Peyer's patch (tissue), 4 donors: ENCODE measurements at regions not wholly inside any gene's neighbourhood (a gene's known extent, or its start where the extent isn't known, plus 50 kb on each side); places are given as distances from the start of the nearest gene placed in this dataset.

ENCODE experiments used
- DNase-seq, 3 donors: peaks; one replicate each; pipeline ENCODE4 v3.0.0-alpha.2; 2017 to 2019
- H3K27ac ChIP-seq, 4 donors: fragments of 200-600 bp; sonication (generic); one replicate each; pipeline ENCODE4 v1.5.1; 2016 to 2019
- H3K27me3 ChIP-seq, 2 donors: fragments of 200-600 bp; sonication (generic); one replicate each; pipeline ENCODE4 v1.5.1; 2019
- H3K36me3 ChIP-seq, 3 donors: fragments of 200-600 bp; sonication (generic); one replicate each; pipeline ENCODE4 v1.5.1; 2016 to 2019
- H3K4me1 ChIP-seq, 4 donors: fragments of 200-600 bp; sonication (generic); one replicate each; pipeline ENCODE4 v1.5.1; 2016 to 2019
- H3K4me3 ChIP-seq, 4 donors: fragments of 200-600 bp; sonication (generic); 1 replicate in 3 of 4; 2 replicates in 1 of 4; pipeline ENCODE4 v1.5.1; 2016 to 2019; ENCODE audit warnings: mild to moderate bottlenecking in 1 of 4
- H3K9me3 ChIP-seq, 4 donors: fragments of 200-600 bp; sonication (generic); one replicate each; pipeline ENCODE4 v1.5.1; 2016 to 2019; ENCODE audit warnings: mild to moderate bottlenecking in 1 of 4
- POLR2A ChIP-seq, 2 donors: fragments of 450-650 bp; IDR thresholded peaks; one replicate each; pipeline ENCODE4 v1.5.1; 2017; ENCODE audit warnings: antibody characterized with exemption in 2 of 2, mild to moderate bottlenecking in 2 of 2, moderate library complexity in 2 of 2
- TF ChIP-seq, protein P1 (sequence below), 6 experiments: fragments of 450-650 bp in 4 of 6; fragments of 200-600 bp in 2 of 6; sonication (generic) in 1 of 6; IDR thresholded peaks; one replicate each; pipeline ENCODE4 v1.5.1; 2017 to 2019; ENCODE audit warnings: antibody characterized with exemption in 6 of 6, mild to moderate bottlenecking in 3 of 6, moderate library complexity in 1 of 6

DNA sequence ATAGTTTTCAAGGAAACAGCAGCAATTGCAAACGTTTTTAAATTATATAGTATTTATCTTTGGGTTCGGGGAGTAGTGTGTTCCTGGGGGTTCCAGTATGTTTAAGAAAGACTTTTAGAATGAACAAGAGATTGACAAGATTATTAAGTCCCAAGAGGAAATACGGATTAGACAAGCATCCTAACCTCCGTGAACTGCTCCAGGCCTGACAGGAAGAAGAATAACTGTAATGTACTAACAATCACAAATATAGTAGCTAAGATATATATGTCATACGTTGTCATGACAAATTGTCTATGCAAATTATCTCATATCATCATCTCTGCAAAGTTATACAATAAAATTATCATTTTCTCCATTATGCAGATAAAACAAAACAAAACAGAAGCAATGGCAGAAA is 1397.2 kb downstream of the MRPL39 start:
- Histone ChIP-seq H3K27ac (no peak overlapping the region), H3K4me3 (no peak overlapping the region), H3K27me3 (no peaks in the 10 kb centered on the region), H3K4me1 (no peaks in the 10 kb centered on the region), H3K9me3 (peaks cover 0 to 5% (median 0%) of the 10 kb centered on the region in 4 donors), H3K36me3 (no peaks in the 10 kb centered on the region)
- TF ChIP-seq POLR2A (IDR thresholded peaks at IDR 0.05): no peak
- TF ChIP-seq, protein P1, sequence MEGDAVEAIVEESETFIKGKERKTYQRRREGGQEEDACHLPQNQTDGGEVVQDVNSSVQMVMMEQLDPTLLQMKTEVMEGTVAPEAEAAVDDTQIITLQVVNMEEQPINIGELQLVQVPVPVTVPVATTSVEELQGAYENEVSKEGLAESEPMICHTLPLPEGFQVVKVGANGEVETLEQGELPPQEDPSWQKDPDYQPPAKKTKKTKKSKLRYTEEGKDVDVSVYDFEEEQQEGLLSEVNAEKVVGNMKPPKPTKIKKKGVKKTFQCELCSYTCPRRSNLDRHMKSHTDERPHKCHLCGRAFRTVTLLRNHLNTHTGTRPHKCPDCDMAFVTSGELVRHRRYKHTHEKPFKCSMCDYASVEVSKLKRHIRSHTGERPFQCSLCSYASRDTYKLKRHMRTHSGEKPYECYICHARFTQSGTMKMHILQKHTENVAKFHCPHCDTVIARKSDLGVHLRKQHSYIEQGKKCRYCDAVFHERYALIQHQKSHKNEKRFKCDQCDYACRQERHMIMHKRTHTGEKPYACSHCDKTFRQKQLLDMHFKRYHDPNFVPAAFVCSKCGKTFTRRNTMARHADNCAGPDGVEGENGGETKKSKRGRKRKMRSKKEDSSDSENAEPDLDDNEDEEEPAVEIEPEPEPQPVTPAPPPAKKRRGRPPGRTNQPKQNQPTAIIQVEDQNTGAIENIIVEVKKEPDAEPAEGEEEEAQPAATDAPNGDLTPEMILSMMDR (IDR thresholded peaks at IDR 0.05): no peak
- no peak for DNase-seq

DNA sequence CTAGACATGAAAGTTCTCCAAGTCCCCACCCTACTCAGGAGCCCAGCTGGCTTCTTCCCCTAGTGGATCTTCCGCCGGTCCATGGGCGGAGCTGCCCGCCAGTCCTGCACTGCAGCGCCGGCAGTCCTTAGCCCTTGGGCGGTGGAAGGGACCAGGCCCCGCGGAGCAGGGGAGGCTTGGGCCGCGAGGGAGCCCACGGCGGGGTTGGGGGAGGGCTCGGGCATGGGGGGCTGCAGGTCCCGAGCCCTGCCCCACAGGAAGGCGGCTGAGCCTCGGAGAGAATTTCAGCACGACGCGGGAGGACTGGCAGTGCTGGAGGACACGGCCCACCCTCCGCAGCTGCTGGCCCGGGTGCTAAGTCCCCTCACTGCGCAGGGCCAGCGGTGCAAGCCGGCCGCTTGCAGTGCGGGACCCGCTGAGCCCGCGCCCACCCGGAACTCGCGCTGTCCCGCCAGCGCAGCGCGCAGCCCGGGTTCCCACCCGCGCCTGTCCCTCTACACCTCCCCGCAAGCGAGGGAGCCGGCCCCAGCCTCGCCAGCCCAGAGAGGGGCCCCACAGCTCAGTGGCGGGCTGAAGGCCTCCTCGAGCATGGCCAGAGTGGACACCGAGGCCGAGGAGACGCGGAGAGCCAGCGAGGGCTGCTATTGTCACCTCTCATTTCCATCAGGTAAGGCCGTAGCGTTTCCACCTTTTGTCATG is 1398.6 kb downstream of the MRPL39 start:
- H3K27ac ChIP-seq: no peak overlapping the region
- H3K36me3 ChIP-seq: no peaks in the 10 kb centered on the region
- H3K4me1 ChIP-seq: no peaks in the 10 kb centered on the region
- no peaks in the 10 kb centered on the region for H3K27me3 ChIP-seq
- no peak for TF ChIP-seq POLR2A (IDR thresholded peaks at IDR 0.05)
- TF ChIP-seq, protein P1 (IDR thresholded peaks at IDR 0.05): no peak
- H3K9me3 ChIP-seq: peaks cover 0 to 5% (median 0%) of the 10 kb centered on the region in 4 donors
- no peak for DNase-seq
- H3K4me3 ChIP-seq: no peak overlapping the region

DNA sequence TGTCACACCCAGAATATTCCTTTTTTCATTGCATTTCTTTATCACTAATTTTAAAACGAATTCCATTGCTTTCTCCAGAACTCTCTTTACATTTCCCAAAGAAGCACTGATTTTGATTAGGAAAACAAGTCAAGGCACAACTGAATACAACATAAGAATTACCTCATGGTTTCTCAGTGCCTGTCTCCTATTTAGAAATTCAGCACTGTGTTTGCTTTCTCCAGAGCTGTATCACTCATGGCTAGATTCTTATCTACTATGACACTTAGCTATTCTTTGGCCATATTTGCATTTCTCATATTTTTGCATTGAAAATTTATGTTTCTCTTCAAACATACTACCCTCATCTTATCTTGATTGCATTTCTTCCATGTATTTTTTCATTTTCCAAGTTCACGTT is 1402.0 kb downstream of the MRPL39 start:
- H3K27me3 ChIP-seq: no peaks in the 10 kb centered on the region
- no peaks in the 10 kb centered on the region for H3K36me3 ChIP-seq
- DNase-seq: no peak
- peaks cover 0 to 5% (median 0%) of the 10 kb centered on the region in 4 donors for H3K9me3 ChIP-seq
- no peak overlapping the region for H3K4me3 ChIP-seq
- no peak overlapping the region for H3K27ac ChIP-seq
- TF ChIP-seq, protein P1 (IDR thresholded peaks at IDR 0.05): no peak
- no peak for TF ChIP-seq POLR2A (IDR thresholded peaks at IDR 0.05)
- no peaks in the 10 kb centered on the region for H3K4me1 ChIP-seq

DNA sequence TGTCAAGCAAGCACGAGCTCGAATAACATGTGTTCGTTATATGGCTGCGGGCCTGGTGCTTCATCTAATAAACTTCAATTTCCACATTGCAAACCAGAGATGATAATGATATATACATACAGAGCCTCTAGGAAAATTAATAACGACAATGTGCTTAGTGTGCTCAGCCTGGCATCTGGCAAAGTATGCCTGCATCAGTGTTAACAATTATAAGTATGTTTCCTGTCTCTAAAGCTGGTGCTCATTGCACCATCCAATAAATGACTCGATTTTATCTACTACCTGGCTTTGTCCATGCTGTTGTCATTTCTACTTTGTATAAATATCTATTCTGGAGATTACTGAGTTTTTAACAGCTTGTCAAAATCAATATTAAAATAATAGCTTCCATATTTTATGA is 1402.6 kb downstream of the MRPL39 start:
- no peak for DNase-seq
- TF ChIP-seq POLR2A (IDR thresholded peaks at IDR 0.05): no peak
- TF ChIP-seq, protein P1 (IDR thresholded peaks at IDR 0.05): no peak
- peaks cover 0 to 5% (median 0%) of the 10 kb centered on the region in 4 donors for H3K9me3 ChIP-seq

DNA sequence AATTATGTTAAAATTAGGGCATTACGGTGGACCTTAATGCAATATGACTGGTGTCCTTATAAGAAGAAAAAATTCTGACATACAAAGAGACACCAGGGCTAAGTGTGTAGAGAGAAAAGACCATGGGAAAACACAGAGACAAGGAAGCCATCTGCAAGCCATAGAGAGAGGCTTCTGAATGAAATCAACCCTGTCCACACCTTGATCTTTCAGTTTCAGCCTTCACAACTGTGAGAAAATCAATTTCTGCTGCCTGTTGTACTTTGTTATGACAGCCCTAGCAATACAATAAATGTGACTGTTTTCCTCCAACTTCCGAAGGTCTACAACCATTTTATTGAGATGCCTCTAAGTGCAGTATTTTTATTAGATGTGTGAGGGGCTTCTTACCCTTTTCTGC is 1407.2 kb downstream of the MRPL39 start:
- no peak overlapping the region for H3K4me3 ChIP-seq
- DNase-seq: no peak
- no peaks in the 10 kb centered on the region for H3K4me1 ChIP-seq
- H3K27me3 ChIP-seq: no peaks in the 10 kb centered on the region
- no peaks in the 10 kb centered on the region for H3K9me3 ChIP-seq
- H3K36me3 ChIP-seq: no peaks in the 10 kb centered on the region
- H3K27ac ChIP-seq: no peak overlapping the region
- no peak for TF ChIP-seq POLR2A (IDR thresholded peaks at IDR 0.05)
- TF ChIP-seq, protein P1 (IDR thresholded peaks at IDR 0.05): no peak

More for the DNA sequence above, 1402.6 kb downstream of the MRPL39 start:
- no peaks in the 10 kb centered on the region for H3K4me1 ChIP-seq
- H3K36me3 ChIP-seq: no peaks in the 10 kb centered on the region
- H3K27ac ChIP-seq: no peak overlapping the region
- H3K27me3 ChIP-seq: no peaks in the 10 kb centered on the region
- no peak overlapping the region for H3K4me3 ChIP-seq
